ENCODE measurements at regions not wholly inside any gene's neighbourhood (a gene's known extent, or its start where the extent isn't known, plus 50 kb on each side); places are given as distances from the start of the nearest gene placed in this dataset.

DNA sequence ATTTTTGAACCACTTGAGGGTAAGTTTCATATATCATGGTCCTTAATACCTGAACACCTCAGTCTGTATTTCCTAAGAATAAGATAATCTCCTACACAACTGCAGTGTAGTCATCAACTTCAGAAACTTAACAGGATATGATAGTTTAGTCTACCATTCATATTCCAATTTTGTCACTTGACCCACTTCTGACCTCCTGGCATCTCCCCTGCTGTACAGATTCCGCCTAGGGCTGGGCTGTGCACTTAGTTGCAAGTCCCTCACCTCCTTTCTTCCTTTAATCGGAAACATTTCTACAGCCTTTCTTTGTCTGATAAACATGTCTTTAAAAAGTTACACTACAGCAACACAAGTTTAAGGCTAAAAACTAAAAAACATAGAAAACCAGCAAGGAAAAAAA is 218.4 kb upstream of the SLCO3A1 start:
- Histone ChIP-seq H3K9me3 (ENCODE audit: control insufficient read depth in 1 of 2, insufficient read depth in 1 of 2, low read depth in 1 of 2, low read length in 2 of 2) (no peaks in the 10 kb centered on the region), H3K27me3 (ENCODE audit: insufficient read depth, low read length) (no peaks in the 10 kb centered on the region), H3K9ac (ENCODE audit: low read length) (no peak overlapping the region), H3K79me2 (ENCODE audit: insufficient read depth, low read length) (no peaks in the 10 kb centered on the region), H3K4me2 (ENCODE audit: low read length) (no peak overlapping the region), H3K9me2 (ENCODE audit: insufficient read depth) (no peaks in the 10 kb centered on the region), H3K27ac (ENCODE audit: low read depth, low read length) (no peak overlapping the region), H3K36me3 (ENCODE audit: control insufficient read depth in 1 of 2, insufficient read depth in 2 of 2, low read length in 2 of 2) (no peaks in the 10 kb centered on the region), H2AFZ (ENCODE audit: low read depth, low read length, poor library complexity, severe bottlenecking) (no peak overlapping the region), H3K4me1 (ENCODE audit: control insufficient read depth in 1 of 2, insufficient read depth in 2 of 2, low read length in 2 of 2) (no peaks in the 10 kb centered on the region), H4K20me1 (ENCODE audit: insufficient read depth) (no peaks in the 10 kb centered on the region), H3K4me3 (replicated peaks in 1 of 2; ENCODE audit: low read depth in 1 of 2, low read length in 2 of 2) (no peak overlapping the region)
- POLR2A ChIA-PET: no interaction called here
- DNase-seq (ENCODE audit: low read depth, low spot score): no peak
- BruUV-seq (replicated peaks): no TSS peak
- TF ChIP-seq TCF7L2 (IDR thresholded peaks at IDR 0.05; ENCODE audit: borderline replicate concordance, extremely low read depth, insufficient read depth, insufficient read length): no peak
- TF ChIP-seq SIN3A (IDR thresholded peaks at IDR 0.05; ENCODE audit: low read depth): no peak
- TF ChIP-seq POLR2AphosphoS5 (IDR thresholded peaks at IDR 0.05; ENCODE audit: low read depth, low read length): no peak
- no peak for TF ChIP-seq SP1 (IDR thresholded peaks at IDR 0.05; ENCODE audit: low read depth)
- TF ChIP-seq, protein P1, sequence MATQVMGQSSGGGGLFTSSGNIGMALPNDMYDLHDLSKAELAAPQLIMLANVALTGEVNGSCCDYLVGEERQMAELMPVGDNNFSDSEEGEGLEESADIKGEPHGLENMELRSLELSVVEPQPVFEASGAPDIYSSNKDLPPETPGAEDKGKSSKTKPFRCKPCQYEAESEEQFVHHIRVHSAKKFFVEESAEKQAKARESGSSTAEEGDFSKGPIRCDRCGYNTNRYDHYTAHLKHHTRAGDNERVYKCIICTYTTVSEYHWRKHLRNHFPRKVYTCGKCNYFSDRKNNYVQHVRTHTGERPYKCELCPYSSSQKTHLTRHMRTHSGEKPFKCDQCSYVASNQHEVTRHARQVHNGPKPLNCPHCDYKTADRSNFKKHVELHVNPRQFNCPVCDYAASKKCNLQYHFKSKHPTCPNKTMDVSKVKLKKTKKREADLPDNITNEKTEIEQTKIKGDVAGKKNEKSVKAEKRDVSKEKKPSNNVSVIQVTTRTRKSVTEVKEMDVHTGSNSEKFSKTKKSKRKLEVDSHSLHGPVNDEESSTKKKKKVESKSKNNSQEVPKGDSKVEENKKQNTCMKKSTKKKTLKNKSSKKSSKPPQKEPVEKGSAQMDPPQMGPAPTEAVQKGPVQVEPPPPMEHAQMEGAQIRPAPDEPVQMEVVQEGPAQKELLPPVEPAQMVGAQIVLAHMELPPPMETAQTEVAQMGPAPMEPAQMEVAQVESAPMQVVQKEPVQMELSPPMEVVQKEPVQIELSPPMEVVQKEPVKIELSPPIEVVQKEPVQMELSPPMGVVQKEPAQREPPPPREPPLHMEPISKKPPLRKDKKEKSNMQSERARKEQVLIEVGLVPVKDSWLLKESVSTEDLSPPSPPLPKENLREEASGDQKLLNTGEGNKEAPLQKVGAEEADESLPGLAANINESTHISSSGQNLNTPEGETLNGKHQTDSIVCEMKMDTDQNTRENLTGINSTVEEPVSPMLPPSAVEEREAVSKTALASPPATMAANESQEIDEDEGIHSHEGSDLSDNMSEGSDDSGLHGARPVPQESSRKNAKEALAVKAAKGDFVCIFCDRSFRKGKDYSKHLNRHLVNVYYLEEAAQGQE (IDR thresholded peaks at IDR 0.05; ENCODE audit: low read depth): no peak
- TF ChIP-seq EZH2phosphoT487 (IDR thresholded peaks at IDR 0.05; ENCODE audit: borderline replicate concordance): no peak
- TF ChIP-seq ZFX (IDR thresholded peaks at IDR 0.05): no peak
- intact Hi-C loops (cut with micrococcal nuclease): no loop called here
- CTCF ChIA-PET: no interaction called here
- RAD21 ChIA-PET (ENCODE audit: low non-redundant PET in 1 of 2, low total read pairs in 2 of 2, uncharacterized antibody in 2 of 2, unreplicated experiment in 2 of 2): no interaction called here
- no peak for ATAC-seq

DNA sequence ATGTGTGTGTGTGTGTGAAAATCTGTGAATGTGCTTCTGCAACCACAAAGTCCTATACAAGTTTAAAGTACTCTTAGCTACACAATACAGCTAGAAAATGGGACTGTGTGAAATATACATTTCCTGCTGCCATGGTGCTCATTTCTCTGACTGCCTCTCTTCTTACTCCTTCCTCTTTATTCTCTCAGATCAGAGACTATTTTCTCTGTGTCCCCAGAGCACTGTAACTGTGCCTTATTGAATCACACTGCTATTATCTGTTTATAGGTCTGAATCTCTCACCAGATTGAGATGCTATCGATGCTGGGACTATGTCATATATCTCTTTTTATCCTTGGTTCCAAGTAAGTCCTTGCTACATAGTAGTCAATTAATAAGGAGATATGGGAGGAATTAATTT is 217.9 kb upstream of the SLCO3A1 start:
- Histone ChIP-seq H3K9me2 (ENCODE audit: insufficient read depth) (no peaks in the 10 kb centered on the region), H3K27me3 (ENCODE audit: insufficient read depth, low read length) (no peaks in the 10 kb centered on the region), H3K79me2 (ENCODE audit: insufficient read depth, low read length) (no peaks in the 10 kb centered on the region), H3K4me3 (replicated peaks in 1 of 2; ENCODE audit: low read depth in 1 of 2, low read length in 2 of 2) (no peak overlapping the region), H3K27ac (ENCODE audit: low read depth, low read length) (no peak overlapping the region), H3K4me2 (ENCODE audit: low read length) (no peak overlapping the region), H3K4me1 (ENCODE audit: control insufficient read depth in 1 of 2, insufficient read depth in 2 of 2, low read length in 2 of 2) (no peaks in the 10 kb centered on the region), H3K9ac (ENCODE audit: low read length) (no peak overlapping the region), H2AFZ (ENCODE audit: low read depth, low read length, poor library complexity, severe bottlenecking) (no peak overlapping the region), H3K9me3 (ENCODE audit: control insufficient read depth in 1 of 2, insufficient read depth in 1 of 2, low read depth in 1 of 2, low read length in 2 of 2) (no peaks in the 10 kb centered on the region), H3K36me3 (ENCODE audit: control insufficient read depth in 1 of 2, insufficient read depth in 2 of 2, low read length in 2 of 2) (no peaks in the 10 kb centered on the region), H4K20me1 (ENCODE audit: insufficient read depth) (no peaks in the 10 kb centered on the region)
- RAD21 ChIA-PET (ENCODE audit: low non-redundant PET in 1 of 2, low total read pairs in 2 of 2, uncharacterized antibody in 2 of 2, unreplicated experiment in 2 of 2): no interaction called here
- ATAC-seq: no peak
- no peak for DNase-seq (ENCODE audit: low read depth, low spot score)
- no TSS peak for BruUV-seq (replicated peaks)
- intact Hi-C loops (cut with micrococcal nuclease): no loop called here
- CTCF ChIA-PET: no interaction called here
- POLR2A ChIA-PET: no interaction called here
- TF ChIP-seq JUND (IDR thresholded peaks at IDR 0.05): no peak
- TF ChIP-seq POLR2AphosphoS5 (IDR thresholded peaks at IDR 0.05; ENCODE audit: low read depth, low read length): no peak
- TF ChIP-seq POLR2A (IDR thresholded peaks at IDR 0.05; ENCODE audit: borderline replicate concordance, extremely low read depth, insufficient read depth, insufficient read length): no peak
- no peak for TF ChIP-seq CEBPB (IDR thresholded peaks at IDR 0.05; ENCODE audit: low read depth)
- no peak for TF ChIP-seq EZH2 (IDR thresholded peaks at IDR 0.05)
- TF ChIP-seq RAD21 (IDR thresholded peaks at IDR 0.05; ENCODE audit: low read depth): no peak
- TF ChIP-seq SP1 (IDR thresholded peaks at IDR 0.05; ENCODE audit: low read depth): no peak
- TF ChIP-seq, protein P2, sequence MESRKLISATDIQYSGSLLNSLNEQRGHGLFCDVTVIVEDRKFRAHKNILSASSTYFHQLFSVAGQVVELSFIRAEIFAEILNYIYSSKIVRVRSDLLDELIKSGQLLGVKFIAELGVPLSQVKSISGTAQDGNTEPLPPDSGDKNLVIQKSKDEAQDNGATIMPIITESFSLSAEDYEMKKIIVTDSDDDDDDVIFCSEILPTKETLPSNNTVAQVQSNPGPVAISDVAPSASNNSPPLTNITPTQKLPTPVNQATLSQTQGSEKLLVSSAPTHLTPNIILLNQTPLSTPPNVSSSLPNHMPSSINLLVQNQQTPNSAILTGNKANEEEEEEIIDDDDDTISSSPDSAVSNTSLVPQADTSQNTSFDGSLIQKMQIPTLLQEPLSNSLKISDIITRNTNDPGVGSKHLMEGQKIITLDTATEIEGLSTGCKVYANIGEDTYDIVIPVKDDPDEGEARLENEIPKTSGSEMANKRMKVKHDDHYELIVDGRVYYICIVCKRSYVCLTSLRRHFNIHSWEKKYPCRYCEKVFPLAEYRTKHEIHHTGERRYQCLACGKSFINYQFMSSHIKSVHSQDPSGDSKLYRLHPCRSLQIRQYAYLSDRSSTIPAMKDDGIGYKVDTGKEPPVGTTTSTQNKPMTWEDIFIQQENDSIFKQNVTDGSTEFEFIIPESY (IDR thresholded peaks at IDR 0.05; ENCODE audit: extremely low read depth, insufficient replicate concordance, low read length): no peak
- no peak for TF ChIP-seq ZNF274 (IDR thresholded peaks at IDR 0.05; ENCODE audit: low read depth, low read length)
- no peak for TF ChIP-seq SRF (IDR thresholded peaks at IDR 0.05; ENCODE audit: low read depth)
- no peak for TF ChIP-seq ZFX (IDR thresholded peaks at IDR 0.05)
- TF ChIP-seq MAX (IDR thresholded peaks at IDR 0.05): no peak
- no peak for TF ChIP-seq ATF3 (IDR thresholded peaks at IDR 0.05)

Data from HCT116 (cell line).